GM12874 (cell line): ENCODE measurements at regions not wholly inside any gene's neighbourhood (a gene's known extent, or its start where the extent isn't known, plus 50 kb on each side); places are given as distances from the start of the nearest gene placed in this dataset.

Experiments
- TF ChIP-seq, protein P1 (sequence below): IDR thresholded peaks from 2 replicates; pipeline ENCODE4 v1.5.1; 2011; ENCODE audit warnings: low read depth, mild to moderate bottlenecking, control low read depth, low read length, moderate library complexity; ENCODE audit not compliant: insufficient read depth

DNA sequence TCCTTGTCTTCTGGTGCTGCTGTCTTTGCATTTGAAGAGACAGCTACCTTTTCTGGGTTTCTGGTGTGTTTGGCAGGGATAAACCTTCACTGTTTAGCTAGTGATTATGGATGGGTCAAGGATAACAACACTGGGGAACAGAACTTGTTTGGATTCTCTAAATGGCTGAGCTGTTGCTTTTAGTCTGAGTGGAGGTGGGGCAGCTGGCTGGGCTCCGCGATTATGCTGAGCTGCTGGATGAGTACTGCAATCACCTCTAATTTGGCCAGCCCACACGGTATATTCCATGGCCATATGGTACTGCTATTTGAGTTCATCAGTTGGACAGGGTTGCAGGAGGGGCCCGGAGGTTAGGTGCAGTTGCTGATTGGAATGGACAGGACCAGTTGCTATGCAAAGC lies 361.6 kb upstream of the TFPI start:
- TF ChIP-seq, protein P1, sequence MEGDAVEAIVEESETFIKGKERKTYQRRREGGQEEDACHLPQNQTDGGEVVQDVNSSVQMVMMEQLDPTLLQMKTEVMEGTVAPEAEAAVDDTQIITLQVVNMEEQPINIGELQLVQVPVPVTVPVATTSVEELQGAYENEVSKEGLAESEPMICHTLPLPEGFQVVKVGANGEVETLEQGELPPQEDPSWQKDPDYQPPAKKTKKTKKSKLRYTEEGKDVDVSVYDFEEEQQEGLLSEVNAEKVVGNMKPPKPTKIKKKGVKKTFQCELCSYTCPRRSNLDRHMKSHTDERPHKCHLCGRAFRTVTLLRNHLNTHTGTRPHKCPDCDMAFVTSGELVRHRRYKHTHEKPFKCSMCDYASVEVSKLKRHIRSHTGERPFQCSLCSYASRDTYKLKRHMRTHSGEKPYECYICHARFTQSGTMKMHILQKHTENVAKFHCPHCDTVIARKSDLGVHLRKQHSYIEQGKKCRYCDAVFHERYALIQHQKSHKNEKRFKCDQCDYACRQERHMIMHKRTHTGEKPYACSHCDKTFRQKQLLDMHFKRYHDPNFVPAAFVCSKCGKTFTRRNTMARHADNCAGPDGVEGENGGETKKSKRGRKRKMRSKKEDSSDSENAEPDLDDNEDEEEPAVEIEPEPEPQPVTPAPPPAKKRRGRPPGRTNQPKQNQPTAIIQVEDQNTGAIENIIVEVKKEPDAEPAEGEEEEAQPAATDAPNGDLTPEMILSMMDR: no peak

DNA sequence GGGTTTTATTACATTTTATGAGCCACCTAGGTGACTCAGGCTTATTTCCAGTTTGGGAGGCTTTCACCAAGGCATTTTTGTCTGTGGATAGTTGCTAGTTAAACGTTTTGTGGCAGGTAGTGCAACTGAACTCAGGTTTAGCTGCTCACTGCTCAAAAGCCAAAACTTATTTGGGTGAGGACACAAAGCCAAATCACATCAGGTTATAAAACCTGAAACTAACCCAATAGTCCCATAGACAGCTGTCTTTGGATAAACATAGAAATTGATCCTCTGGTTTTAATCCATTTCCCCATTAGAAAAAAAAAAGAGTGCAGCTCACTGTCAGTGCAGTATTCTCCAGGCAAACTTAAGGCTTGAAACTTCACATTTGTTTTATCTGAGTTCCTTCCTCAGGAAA lies 362.6 kb upstream of the TFPI start:
- TF ChIP-seq, protein P1: no peak

DNA sequence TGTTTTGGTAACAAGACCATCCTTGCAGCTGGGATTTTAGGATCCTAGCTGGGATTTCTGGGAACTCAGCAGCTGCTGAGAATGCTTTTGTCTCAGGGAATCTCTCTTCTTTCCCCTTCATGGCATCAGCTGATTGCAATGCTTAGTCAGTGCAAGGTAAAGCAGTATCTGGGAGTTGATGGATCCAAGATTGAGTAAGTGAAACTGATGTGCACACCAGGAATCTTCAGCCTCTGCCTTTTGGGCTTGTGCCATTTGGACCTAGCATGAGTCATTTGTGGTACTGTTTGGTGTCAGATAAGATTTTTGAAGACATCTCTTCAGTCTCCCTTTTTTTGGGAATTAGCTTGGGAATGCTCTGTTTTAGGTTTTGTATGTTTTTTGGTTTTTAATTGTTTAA lies 363.3 kb upstream of the TFPI start:
- TF ChIP-seq, protein P1: no peak

DNA sequence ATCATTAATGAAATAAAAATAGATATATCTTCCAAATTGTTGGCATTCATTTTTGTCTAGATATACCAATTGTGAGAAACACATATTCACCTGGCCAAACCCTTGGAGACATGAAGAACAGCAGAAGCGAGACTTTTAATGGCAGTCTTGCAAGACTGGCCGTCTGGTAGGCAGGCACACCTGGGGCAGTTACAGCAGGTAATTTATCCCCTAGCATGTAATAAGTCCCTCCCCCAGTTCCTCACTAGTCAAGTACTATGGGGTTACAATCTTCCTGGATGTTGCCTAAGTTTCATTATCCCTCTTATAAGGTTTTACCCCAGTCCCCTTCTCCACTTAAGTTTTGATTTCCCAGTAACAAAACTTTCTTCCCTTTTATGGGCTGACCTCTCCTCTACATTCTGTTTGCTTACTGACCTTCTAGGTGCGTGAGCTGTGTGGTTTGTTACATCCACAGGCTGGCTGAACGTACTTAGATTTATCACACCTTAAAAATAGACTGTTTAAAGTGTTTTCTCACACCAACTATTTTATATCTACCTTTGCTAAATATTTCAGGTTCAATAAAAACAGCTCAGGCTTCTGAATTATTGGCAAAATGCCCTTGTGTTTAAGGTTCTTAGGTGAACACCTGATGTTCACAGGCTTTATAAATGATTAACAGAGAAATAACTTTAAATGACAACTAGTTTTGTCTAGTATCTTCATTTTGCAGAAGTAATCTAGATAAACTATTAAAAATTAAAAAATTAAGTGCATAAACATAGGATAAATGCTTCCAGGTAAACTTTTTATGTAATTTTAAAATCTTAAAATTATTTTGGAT lies 365.0 kb upstream of the TFPI start:
- TF ChIP-seq, protein P1: no peak

DNA sequence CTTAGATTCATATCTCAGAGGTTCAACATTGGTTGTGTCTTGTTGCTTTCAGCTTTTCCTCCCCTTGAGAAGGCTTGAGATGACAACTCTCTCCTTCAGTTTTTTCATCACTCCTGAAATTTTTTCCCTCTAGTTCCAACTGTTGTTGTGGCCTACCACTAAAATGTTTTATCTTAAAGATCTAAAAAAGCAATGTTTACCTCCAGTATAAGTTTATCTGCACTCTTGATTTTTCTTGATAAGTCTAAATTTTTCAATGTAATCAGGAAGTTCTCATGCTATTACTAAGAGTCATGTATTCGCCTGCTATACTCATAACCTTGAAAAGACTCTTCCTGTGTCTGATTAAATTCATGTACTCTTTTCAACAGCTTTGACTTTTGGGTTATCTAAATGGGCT lies 366.3 kb upstream of the TFPI start:
- TF ChIP-seq, protein P1: no peak

DNA sequence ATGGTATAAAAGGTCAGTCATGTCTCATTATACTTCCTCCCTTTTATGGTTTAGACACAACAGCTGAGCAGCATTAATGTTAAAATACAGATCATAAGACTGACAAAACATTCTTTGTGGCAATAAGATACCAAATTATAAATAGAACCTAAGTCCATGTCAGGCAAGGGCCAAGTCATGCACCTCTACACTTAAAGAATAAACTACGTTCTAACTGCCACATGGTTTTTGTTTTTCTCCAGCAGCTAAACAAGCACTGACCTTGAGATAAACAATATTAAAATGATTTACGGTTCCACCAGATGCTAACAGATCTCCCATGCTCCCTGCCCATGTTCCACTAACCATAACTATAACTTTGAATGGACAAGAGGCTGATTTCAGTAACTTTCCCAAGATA lies 368.6 kb upstream of the TFPI start:
- TF ChIP-seq, protein P1: no peak

DNA sequence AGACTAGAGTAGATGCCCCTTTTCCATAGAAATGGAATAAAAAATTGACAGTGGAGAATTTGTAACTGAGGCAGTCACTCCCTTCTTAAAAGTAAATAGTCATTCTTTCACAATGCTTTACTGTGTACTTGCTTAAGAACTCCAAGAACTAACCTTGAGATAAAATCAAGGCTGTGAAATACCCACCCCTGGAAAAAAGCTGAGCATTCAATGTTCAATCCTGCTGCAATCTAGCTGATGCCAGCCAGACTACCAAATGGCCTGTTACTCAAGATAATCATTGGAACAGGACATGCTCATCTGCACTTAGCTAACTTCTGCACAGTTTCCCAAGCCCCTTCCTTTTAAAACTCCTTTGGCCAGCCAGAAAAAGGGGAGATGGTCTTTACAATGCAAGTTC lies 367.4 kb upstream of the GULP1 start:
- TF ChIP-seq, protein P1: no peak
